NCI-H2171 treated with DMSO at 0.1 percent for 48 hours (cell line): ENCODE measurements at regions not wholly inside any gene's neighbourhood (a gene's known extent, or its start where the extent isn't known, plus 50 kb on each side); places are given as distances from the start of the nearest gene placed in this dataset.

Experiments
- DNase-seq: peaks from one replicate; lab custom pipeline; 2025; lab: John Stamatoyannopoulos, UW

GRCh38 chr13:44278166-44278565 lies 95.5 kb upstream of the SERP2 start:
- peak; percentile 3 for DNase-seq

GRCh38 chr13:44280456-44280855 lies 93.2 kb upstream of the SERP2 start:
- DNase-seq: no peak

- DNase-seq: no peak
These were observed 92.2 kb upstream of the SERP2 start for GRCh38 chr13:44281252-44282000.

GRCh38 chr13:44283600-44283999 lies 90.0 kb upstream of the SERP2 start:
- peak; percentile 46 for DNase-seq

- no peak for DNase-seq
These were observed 85.7 kb upstream of the SERP2 start for GRCh38 chr13:44287958-44288357.

GRCh38 chr13:44292545-44292944 lies 81.1 kb upstream of the SERP2 start:
- DNase-seq: no peak

- no peak for DNase-seq
These were observed 80.2 kb upstream of the SERP2 start for GRCh38 chr13:44293374-44293773.

GRCh38 chr13:44293908-44294735 lies 79.5 kb upstream of the SERP2 start:
- DNase-seq: no peak

GRCh38 chr13:44294876-44295275 lies 78.7 kb upstream of the SERP2 start:
- no peak for DNase-seq

- DNase-seq: no peak
These were observed 76.8 kb upstream of the SERP2 start for GRCh38 chr13:44296856-44297255.

DNA sequence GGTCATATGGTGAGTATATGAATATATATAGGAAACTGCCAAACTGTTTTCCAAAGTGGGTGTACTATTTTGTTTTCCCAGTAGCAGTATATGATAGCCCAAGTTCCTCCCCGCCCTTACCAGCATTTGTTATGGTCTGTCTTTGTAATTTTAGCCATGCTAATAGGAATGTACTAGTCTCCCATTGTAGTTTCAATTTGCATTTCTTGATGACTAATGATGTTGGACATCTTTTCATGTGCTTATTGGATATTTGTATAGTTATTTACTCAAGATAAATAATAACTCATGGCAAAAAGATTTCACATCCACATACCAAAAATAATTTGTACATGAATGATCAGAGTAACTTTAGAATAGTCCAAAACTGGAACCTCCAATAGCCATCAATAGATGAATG lies 75.3 kb upstream of the SERP2 start:
- DNase-seq: no peak

GRCh38 chr13:44299152-44299943 lies 74.3 kb upstream of the SERP2 start:
- no peak for DNase-seq

DNA sequence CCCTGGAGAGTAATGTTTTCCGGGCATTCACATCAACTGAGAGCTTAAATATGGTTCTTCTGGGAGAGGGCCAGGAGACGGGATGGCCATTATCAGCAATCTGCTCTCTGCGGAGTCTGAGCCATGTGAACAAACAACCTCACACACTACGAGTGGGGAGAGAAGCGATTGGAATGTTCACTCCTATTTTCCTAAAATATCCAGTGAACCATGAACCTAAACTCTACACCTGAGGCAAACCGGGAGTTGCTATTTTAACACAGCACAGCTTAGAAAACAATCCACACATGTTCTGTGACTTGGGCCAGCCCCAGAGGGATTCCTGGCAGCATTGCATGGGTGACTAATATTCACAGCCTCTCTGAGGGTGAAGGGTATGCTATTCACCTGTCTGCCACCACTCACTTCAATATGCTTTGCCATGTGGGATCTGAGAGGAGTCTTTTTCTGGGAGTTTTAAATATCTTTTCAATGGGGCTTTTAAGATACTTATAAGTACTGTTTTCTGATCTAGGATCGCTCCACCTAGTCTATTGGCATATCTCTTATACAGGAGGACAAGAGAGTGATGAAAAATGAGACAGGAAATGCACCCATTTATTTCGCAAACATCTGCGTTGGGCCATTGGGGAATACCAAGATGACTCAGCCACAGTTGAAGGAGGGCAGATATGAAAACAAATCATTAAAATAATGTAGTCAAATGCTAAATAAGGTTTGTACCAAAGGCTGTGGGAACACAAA lies 72.6 kb upstream of the SERP2 start:
- DNase-seq: peak; percentile 68

DNA sequence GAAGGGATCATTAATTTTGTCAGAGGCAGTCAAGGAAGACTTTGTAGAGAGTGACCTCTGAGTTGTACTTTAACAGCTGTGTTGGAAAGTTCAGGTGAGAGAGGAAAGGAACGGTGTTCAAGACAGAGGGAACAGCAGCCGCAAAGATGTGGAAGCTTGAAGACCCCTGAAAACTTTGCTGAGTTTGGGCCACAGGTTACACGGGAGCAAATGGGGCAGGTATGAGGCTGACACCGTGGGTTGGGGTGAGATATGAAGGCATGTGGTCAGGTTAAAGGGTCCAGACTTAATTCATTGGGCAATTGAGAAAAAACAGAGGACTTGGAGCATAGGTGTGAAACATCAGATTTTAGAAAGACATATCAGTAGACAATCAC lies 72.0 kb upstream of the SERP2 start:
- DNase-seq: no peak

- no peak for DNase-seq
These were observed 71.4 kb upstream of the SERP2 start for GRCh38 chr13:44302233-44302632.

GRCh38 chr13:44302940-44303575 lies 70.6 kb upstream of the SERP2 start:
- DNase-seq: no peak

GRCh38 chr13:44303681-44304432 lies 69.8 kb upstream of the SERP2 start:
- DNase-seq: no peak

GRCh38 chr13:44304433-44304725 lies 69.2 kb upstream of the SERP2 start:
- no peak for DNase-seq

GRCh38 chr13:44305286-44305685 lies 68.3 kb upstream of the SERP2 start:
- no peak for DNase-seq

DNA sequence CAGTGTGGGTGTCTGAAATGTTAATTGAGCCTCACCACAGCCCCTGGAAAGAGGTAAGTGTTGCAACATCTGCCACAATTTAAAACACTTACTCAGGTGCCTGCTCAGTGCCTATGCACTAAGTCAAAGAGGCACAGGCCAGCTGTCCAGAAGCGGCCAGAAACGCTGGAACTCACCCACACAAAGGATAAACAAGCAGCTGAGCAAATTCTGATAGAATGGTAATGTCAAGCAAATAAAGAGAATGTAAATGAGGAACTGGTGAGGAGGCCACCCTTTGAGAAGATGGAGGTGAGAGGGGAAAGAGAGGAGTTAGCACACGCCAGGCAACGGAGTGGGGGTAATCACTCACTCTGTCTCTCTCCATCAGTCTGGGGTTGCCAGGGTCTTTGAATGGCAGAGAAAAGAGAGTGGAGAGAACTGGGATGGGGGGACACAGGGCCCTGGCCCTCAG lies 67.7 kb upstream of the SERP2 start:
- no peak for DNase-seq
